ENCODE measurements at regions not wholly inside any gene's neighbourhood (a gene's known extent, or its start where the extent isn't known, plus 50 kb on each side); places are given as distances from the start of the nearest gene placed in this dataset.

DNA sequence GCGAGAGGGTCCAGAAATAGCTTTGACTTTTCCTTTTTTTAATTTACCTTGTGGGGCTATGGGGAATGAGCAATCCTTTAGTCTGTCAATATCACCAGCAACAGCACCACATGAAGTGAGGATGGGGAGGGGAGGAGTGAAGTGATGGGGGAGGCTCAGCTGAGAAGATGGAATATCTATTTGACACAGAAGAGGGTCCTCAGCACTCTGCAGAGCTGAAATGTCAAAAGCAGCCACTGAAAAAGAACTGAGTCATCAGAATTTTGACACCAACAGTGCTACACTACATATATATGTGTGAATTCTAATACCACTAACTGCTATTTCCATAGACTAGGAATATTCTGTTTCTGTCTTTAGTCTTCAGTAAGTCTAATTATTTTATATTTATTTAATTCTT is 427.0 kb upstream of the PBX1 start:
- ATAC-seq: no peak
- ChIA-PET CTCF (no interaction called here), POLR2A (no interaction called here)
- H3K27ac Mint-ChIP-seq: no peak overlapping the region
- peaks cover 19% of the 10 kb centered on the region for H3K9me3 Mint-ChIP-seq
- TF ChIP-seq ZNF232 (CRISPR knock-in tag; IDR thresholded peaks at IDR 0.05) (no peak), FOXK1 (CRISPR knock-in tag; IDR thresholded peaks at IDR 0.05) (no peak), ZNF671 (CRISPR knock-in tag; IDR thresholded peaks at IDR 0.05) (no peak), TEAD1 (CRISPR knock-in tag; IDR thresholded peaks at IDR 0.05) (no peak), ZNF219 (CRISPR knock-in tag; IDR thresholded peaks at IDR 0.05; ENCODE audit: borderline replicate concordance) (no peak), CBFB (CRISPR knock-in tag; IDR thresholded peaks at IDR 0.05; ENCODE audit: low read depth) (no peak), ZNF317 (CRISPR knock-in tag; IDR thresholded peaks at IDR 0.05; ENCODE audit: borderline replicate concordance, low read depth) (no peak), ELF4 (CRISPR knock-in tag; IDR thresholded peaks at IDR 0.05; ENCODE audit: low read depth) (no peak), JUN (CRISPR knock-in tag; IDR thresholded peaks at IDR 0.05) (no peak), ZNF416 (CRISPR knock-in tag; IDR thresholded peaks at IDR 0.05) (no peak)
- TF ChIP-seq, protein P1, sequence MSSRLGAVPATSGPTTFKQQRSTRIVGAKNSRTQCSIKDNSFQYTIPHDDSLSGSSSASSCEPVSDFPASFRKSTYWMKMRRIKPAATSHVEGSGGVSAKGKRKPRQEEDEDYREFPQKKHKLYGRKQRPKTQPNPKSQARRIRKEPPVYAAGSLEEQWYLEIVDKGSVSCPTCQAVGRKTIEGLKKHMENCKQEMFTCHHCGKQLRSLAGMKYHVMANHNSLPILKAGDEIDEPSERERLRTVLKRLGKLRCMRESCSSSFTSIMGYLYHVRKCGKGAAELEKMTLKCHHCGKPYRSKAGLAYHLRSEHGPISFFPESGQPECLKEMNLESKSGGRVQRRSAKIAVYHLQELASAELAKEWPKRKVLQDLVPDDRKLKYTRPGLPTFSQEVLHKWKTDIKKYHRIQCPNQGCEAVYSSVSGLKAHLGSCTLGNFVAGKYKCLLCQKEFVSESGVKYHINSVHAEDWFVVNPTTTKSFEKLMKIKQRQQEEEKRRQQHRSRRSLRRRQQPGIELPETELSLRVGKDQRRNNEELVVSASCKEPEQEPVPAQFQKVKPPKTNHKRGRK (CRISPR knock-in tag; IDR thresholded peaks at IDR 0.05; ENCODE audit: borderline replicate concordance): no peak
- TF ChIP-seq, protein P2, sequence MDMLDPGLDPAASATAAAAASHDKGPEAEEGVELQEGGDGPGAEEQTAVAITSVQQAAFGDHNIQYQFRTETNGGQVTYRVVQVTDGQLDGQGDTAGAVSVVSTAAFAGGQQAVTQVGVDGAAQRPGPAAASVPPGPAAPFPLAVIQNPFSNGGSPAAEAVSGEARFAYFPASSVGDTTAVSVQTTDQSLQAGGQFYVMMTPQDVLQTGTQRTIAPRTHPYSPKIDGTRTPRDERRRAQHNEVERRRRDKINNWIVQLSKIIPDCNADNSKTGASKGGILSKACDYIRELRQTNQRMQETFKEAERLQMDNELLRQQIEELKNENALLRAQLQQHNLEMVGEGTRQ (CRISPR knock-in tag; IDR thresholded peaks at IDR 0.05): no peak
- TF ChIP-seq, protein P3, sequence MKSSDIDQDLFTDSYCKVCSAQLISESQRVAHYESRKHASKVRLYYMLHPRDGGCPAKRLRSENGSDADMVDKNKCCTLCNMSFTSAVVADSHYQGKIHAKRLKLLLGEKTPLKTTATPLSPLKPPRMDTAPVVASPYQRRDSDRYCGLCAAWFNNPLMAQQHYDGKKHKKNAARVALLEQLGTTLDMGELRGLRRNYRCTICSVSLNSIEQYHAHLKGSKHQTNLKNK (CRISPR knock-in tag; IDR thresholded peaks at IDR 0.05): no peak
- DNase-seq (ENCODE audit: low spot score): no peak
- no peak overlapping the region for H3K4me3 Mint-ChIP-seq
- H3K36me3 Mint-ChIP-seq: peaks cover 7% of the 10 kb centered on the region
- H3K4me1 Mint-ChIP-seq: no peaks in the 10 kb centered on the region
- peaks cover 3% of the 10 kb centered on the region; the same call in 1 of the 2 replicates for H3K27me3 Mint-ChIP-seq (ENCODE audit: low read depth)

DNA sequence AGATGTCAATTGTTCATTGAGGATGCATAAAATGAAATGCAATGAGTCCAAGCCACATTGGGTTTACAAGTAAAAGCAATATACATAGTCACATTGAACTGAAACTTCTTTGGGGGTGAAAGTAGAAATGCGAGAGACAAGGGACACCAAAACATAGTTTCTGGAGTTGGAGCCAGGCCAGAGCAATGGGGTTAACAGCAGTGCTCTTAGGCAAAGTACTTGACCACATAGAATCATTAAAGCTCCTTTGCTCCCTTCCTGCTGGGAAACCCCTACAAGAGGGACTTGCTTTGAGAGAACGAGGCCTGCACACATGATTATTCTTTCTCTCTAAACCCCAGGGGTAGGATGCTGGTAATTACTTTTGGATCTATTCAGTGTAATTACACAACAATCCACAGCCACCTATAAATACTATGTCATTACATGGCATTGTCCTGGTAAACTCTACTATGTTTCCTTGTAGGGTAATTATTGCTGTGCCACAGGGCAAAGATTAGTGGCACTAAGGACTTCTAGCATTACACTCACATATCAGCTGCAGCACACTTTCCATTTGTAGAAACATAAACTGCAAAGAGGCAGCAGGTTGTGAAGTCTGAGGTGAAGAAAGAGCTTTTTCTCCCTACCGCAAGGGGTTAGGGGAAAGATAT is 421.6 kb upstream of the PBX1 start:
- ChIA-PET CTCF (no interaction called here), POLR2A (no interaction called here)
- no peak for ATAC-seq
- Mint-ChIP-seq H3K9me3 (peaks cover 6% of the 10 kb centered on the region; the same call in 1 of the 2 replicates), H3K27me3 (ENCODE audit: low read depth) (no peaks in the 10 kb centered on the region), H3K27ac (no peak overlapping the region), H3K4me3 (no peak overlapping the region), H3K36me3 (no peaks in the 10 kb centered on the region), H3K4me1 (no peaks in the 10 kb centered on the region)
- DNase-seq (ENCODE audit: low spot score): no peak
- TF ChIP-seq, protein P2 (CRISPR knock-in tag; IDR thresholded peaks at IDR 0.05): no peak
- TF ChIP-seq FOXP1 (CRISPR knock-in tag; IDR thresholded peaks at IDR 0.05; ENCODE audit: borderline replicate concordance): no peak
- no peak for TF ChIP-seq ZNF396 (CRISPR knock-in tag; IDR thresholded peaks at IDR 0.05; ENCODE audit: borderline replicate concordance)
- no peak for TF ChIP-seq HMGA2 (CRISPR knock-in tag; IDR thresholded peaks at IDR 0.05)
- TF ChIP-seq CREM (CRISPR knock-in tag; IDR thresholded peaks at IDR 0.05): no peak
- TF ChIP-seq, protein P4, sequence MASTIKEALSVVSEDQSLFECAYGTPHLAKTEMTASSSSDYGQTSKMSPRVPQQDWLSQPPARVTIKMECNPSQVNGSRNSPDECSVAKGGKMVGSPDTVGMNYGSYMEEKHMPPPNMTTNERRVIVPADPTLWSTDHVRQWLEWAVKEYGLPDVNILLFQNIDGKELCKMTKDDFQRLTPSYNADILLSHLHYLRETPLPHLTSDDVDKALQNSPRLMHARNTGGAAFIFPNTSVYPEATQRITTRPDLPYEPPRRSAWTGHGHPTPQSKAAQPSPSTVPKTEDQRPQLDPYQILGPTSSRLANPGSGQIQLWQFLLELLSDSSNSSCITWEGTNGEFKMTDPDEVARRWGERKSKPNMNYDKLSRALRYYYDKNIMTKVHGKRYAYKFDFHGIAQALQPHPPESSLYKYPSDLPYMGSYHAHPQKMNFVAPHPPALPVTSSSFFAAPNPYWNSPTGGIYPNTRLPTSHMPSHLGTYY (CRISPR knock-in tag; IDR thresholded peaks at IDR 0.05): no peak
- no peak for TF ChIP-seq KAT7 (CRISPR knock-in tag; IDR thresholded peaks at IDR 0.05; ENCODE audit: borderline replicate concordance)
- TF ChIP-seq, protein P5, sequence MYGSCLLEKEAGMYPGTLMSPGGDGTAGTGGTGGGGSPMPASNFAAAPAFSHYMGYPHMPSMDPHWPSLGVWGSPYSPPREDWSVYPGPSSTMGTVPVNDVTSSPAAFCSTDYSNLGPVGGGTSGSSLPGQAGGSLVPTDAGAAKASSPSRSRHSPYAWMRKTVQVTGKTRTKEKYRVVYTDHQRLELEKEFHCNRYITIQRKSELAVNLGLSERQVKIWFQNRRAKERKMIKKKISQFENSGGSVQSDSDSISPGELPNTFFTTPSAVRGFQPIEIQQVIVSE (CRISPR knock-in tag; IDR thresholded peaks at IDR 0.05; ENCODE audit: borderline replicate concordance): no peak
- TF ChIP-seq RELA (CRISPR knock-in tag; IDR thresholded peaks at IDR 0.05; ENCODE audit: borderline replicate concordance): no peak
- TF ChIP-seq, protein P6, sequence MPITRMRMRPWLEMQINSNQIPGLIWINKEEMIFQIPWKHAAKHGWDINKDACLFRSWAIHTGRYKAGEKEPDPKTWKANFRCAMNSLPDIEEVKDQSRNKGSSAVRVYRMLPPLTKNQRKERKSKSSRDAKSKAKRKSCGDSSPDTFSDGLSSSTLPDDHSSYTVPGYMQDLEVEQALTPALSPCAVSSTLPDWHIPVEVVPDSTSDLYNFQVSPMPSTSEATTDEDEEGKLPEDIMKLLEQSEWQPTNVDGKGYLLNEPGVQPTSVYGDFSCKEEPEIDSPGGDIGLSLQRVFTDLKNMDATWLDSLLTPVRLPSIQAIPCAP (CRISPR knock-in tag; IDR thresholded peaks at IDR 0.05): no peak
- TF ChIP-seq, protein P7, sequence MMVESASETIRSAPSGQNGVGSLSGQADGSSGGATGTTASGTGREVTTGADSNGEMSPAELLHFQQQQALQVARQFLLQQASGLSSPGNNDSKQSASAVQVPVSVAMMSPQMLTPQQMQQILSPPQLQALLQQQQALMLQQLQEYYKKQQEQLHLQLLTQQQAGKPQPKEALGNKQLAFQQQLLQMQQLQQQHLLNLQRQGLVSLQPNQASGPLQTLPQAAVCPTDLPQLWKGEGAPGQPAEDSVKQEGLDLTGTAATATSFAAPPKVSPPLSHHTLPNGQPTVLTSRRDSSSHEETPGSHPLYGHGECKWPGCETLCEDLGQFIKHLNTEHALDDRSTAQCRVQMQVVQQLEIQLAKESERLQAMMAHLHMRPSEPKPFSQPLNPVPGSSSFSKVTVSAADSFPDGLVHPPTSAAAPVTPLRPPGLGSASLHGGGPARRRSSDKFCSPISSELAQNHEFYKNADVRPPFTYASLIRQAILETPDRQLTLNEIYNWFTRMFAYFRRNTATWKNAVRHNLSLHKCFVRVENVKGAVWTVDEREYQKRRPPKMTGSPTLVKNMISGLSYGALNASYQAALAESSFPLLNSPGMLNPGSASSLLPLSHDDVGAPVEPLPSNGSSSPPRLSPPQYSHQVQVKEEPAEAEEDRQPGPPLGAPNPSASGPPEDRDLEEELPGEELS (CRISPR knock-in tag; IDR thresholded peaks at IDR 0.05): no peak
- no peak for TF ChIP-seq ZNF219 (CRISPR knock-in tag; IDR thresholded peaks at IDR 0.05; ENCODE audit: borderline replicate concordance)
- no peak for TF ChIP-seq FOXJ3 (CRISPR knock-in tag; IDR thresholded peaks at IDR 0.05; ENCODE audit: borderline replicate concordance)
- no peak for TF ChIP-seq ZNF121 (CRISPR knock-in tag; IDR thresholded peaks at IDR 0.05)
- TF ChIP-seq ZNF138 (CRISPR knock-in tag; conservative IDR thresholded peaks at IDR 0.05): no peak

All from WTC11 (cell line).